ENCODE measurements at regions not wholly inside any gene's neighbourhood (a gene's known extent, or its start where the extent isn't known, plus 50 kb on each side); places are given as distances from the start of the nearest gene placed in this dataset.

DNA sequence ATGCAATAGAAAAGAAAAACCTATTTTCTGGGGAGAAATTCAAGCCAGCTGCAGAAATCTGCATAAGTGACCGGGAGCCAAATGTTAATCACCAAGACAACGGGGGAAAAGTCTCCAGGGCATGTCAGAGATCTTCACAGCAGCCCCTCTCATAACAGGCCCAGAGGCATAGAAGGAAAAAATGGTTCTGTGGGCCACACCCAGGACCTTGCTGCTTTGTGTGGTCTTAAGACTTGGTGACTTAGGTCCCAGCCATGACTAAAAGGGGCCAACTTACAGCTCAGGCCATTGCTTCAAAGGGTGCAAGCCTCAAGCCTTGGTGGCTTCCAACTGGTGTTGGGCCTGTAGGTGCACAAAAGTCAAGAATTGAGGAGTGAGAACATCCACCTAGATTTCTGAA, 2847.6 kb upstream of the PCDH20 start:
- H3K36me3 ChIP-seq: no peaks in the 10 kb centered on the region
- no peak for DNase-seq (ENCODE audit: low read depth in 1 of 2, low spot score in 1 of 2)
- H3K27ac ChIP-seq: no peak overlapping the region
- TF ChIP-seq CTCF (IDR thresholded peaks at IDR 0.05; ENCODE audit: low read depth, low read length): no peak
- no peaks in the 10 kb centered on the region for H3K27me3 ChIP-seq
- H3K9me3 ChIP-seq (ENCODE audit: low read depth): no peaks in the 10 kb centered on the region
- no peaks in the 10 kb centered on the region for H3K4me1 ChIP-seq (ENCODE audit: low read depth)
- H3K4me3 ChIP-seq: no peak overlapping the region

- H3K4me1 ChIP-seq (ENCODE audit: low read depth): no peaks in the 10 kb centered on the region
- no peak overlapping the region for H3K4me3 ChIP-seq
- no peak for DNase-seq (ENCODE audit: low read depth in 1 of 2, low spot score in 1 of 2)
- H3K9me3 ChIP-seq (ENCODE audit: low read depth): no peaks in the 10 kb centered on the region
- no peaks in the 10 kb centered on the region for H3K27me3 ChIP-seq
- H3K27ac ChIP-seq: no peak overlapping the region
- TF ChIP-seq CTCF (IDR thresholded peaks at IDR 0.05; ENCODE audit: low read depth, low read length): no peak
- H3K36me3 ChIP-seq: no peaks in the 10 kb centered on the region
Measured at GRCh38 chr13:64256751-64257150, 2841.1 kb upstream of the PCDH20 start.

DNA sequence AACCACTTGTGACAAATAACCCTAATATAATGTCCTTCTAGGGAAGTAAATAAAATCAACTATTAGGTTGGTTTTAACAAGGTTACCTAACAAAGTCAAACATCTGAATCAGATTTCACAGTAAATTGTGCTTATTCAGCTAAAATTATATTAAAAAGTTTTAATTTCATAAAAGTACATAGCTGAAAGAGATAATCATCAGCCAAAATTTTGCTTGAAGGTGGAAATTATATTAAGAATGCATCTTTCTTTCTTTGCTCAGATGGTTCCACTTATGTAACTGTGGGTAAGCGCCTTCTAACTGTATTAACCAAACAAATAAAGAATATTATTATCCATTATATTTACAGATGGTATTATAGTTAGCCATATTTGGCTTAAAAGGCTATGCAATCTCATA, 2840.3 kb upstream of the PCDH20 start:
- no peak overlapping the region for H3K4me3 ChIP-seq
- no peaks in the 10 kb centered on the region for H3K9me3 ChIP-seq (ENCODE audit: low read depth)
- no peak overlapping the region for H3K27ac ChIP-seq
- no peak for TF ChIP-seq CTCF (IDR thresholded peaks at IDR 0.05; ENCODE audit: low read depth, low read length)
- H3K36me3 ChIP-seq: no peaks in the 10 kb centered on the region
- no peaks in the 10 kb centered on the region for H3K27me3 ChIP-seq
- no peak for DNase-seq (ENCODE audit: low read depth in 1 of 2, low spot score in 1 of 2)
- no peaks in the 10 kb centered on the region for H3K4me1 ChIP-seq (ENCODE audit: low read depth)

GRCh38 chr13:64248371-64249065, 2832.9 kb upstream of the PCDH20 start:
- no peak overlapping the region for H3K4me3 ChIP-seq
- TF ChIP-seq CTCF (IDR thresholded peaks at IDR 0.05; ENCODE audit: low read depth, low read length): no peak
- no peaks in the 10 kb centered on the region for H3K36me3 ChIP-seq
- H3K4me1 ChIP-seq (ENCODE audit: low read depth): no peaks in the 10 kb centered on the region
- H3K27ac ChIP-seq: no peak overlapping the region
- no peaks in the 10 kb centered on the region for H3K27me3 ChIP-seq
- peak in 1 of 2 donors; percentile 6 for DNase-seq (ENCODE audit: low read depth in 1 of 2, low spot score in 1 of 2)
- no peaks in the 10 kb centered on the region for H3K9me3 ChIP-seq (ENCODE audit: low read depth)

DNA sequence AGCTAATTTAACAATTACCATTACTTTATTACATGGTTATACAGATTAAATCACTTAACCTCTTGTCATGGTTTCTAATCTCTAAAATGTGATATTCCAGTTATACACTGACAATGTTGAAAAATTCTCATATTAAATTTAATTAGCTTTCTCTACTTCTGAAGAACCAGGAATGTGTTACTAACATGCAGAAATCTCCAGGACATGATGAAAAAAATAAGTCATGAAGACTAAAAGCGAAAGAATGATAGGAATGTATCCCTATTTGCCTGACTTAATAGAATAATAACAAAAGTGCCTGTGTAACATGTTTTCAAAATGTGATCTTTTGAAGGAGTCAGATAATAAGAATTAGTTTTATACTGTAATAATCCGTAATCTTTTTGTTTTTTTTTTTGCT, 2823.7 kb upstream of the PCDH20 start:
- peak in 1 of 2 donors; percentile 63 for DNase-seq (ENCODE audit: low read depth in 1 of 2, low spot score in 1 of 2)
- no peaks in the 10 kb centered on the region for H3K36me3 ChIP-seq

More for the DNA sequence above, 2823.7 kb upstream of the PCDH20 start:
- Histone ChIP-seq H3K27me3 (no peaks in the 10 kb centered on the region), H3K4me1 (ENCODE audit: low read depth) (no peaks in the 10 kb centered on the region), H3K4me3 (no peak overlapping the region), H3K9me3 (ENCODE audit: low read depth) (no peaks in the 10 kb centered on the region), H3K27ac (no peak overlapping the region)
- TF ChIP-seq CTCF (IDR thresholded peaks at IDR 0.05; ENCODE audit: low read depth, low read length): no peak
